HEK293 (cell line): ENCODE measurements at regions not wholly inside any gene's neighbourhood (a gene's known extent, or its start where the extent isn't known, plus 50 kb on each side); places are given as distances from the start of the nearest gene placed in this dataset.

Source experiments
- CTCF ChIA-PET: fragments of 350-600 bp; formaldehyde crosslinking; extraction: SDS; loops from one replicate; lab custom pipeline; 2021; ENCODE audit warnings: antibody characterized with exemption; lab: Yijun Ruan, JAX
- POLR2A ChIA-PET: fragments of 300-600 bp; formaldehyde crosslinking; extraction: SDS; loops from one replicate; lab custom pipeline; 2020; ENCODE audit warnings: antibody characterized with exemption, inconsistent platforms; lab: Yijun Ruan, JAX
- H3K27ac ChIP-seq: fragments of 200-500 bp; sonication (Bioruptor generic); 2 replicates; pipeline ENCODE4 v1.5.1; 2014; ENCODE audit warnings: low read depth, low read length, control low read depth, inconsistent platforms; ENCODE audit errors: extremely low read depth
- H3K36me3 ChIP-seq, 2 experiments: fragments of 200-500 bp in 1 of 2; sonication (Bioruptor generic) in 1 of 2; 1 replicate in 1 of 2; 2 replicates in 1 of 2; pipeline ENCODE4 v1.5.1; 2014 to 2017; ENCODE audit warnings: inconsistent platforms in 2 of 2, low read length in 2 of 2; ENCODE audit not compliant: control insufficient read depth in 2 of 2, insufficient read depth in 1 of 2
- H3K4me1 ChIP-seq: fragments of 200-500 bp; sonication (Bioruptor generic); 2 replicates; pipeline ENCODE4 v1.5.1; 2014; ENCODE audit warnings: mild to moderate bottlenecking, low read length, inconsistent platforms; ENCODE audit not compliant: control insufficient read depth, insufficient read depth
- H3K4me3 ChIP-seq: 2 replicates; pipeline ENCODE4 v1.5.1; 2011; ENCODE audit warnings: low read depth, mild to moderate bottlenecking, control low read depth, low read length, moderate library complexity
- H3K9me3 ChIP-seq: fragments of 200-500 bp; sonication (Bioruptor generic); 2 replicates; pipeline ENCODE4 v1.5.1; 2014; ENCODE audit warnings: low read depth, low read length, inconsistent platforms; ENCODE audit not compliant: control insufficient read depth, insufficient read depth
- AEBP2 ChIP-seq: fragments of 450-650 bp; formaldehyde crosslinking; IDR thresholded peaks from 2 replicates; pipeline ENCODE4 v1.5.1; 2016; ENCODE audit warnings: missing biosample characterization, missing genetic modification characterization, borderline replicate concordance
- ATF2 ChIP-seq: fragments of 450-650 bp; formaldehyde crosslinking; IDR thresholded peaks from 2 replicates; pipeline ENCODE4 v1.5.1; 2016; ENCODE audit warnings: missing biosample characterization, missing genetic modification characterization, low read depth
- GLIS2 ChIP-seq: fragments of 450-650 bp; formaldehyde crosslinking; IDR thresholded peaks from 2 replicates; pipeline ENCODE4 v1.5.1; 2016; ENCODE audit warnings: missing biosample characterization, missing genetic modification characterization
- OVOL3 ChIP-seq: fragments of 450-650 bp; formaldehyde crosslinking; IDR thresholded peaks from 2 replicates; pipeline ENCODE4 v1.5.1; 2016; ENCODE audit warnings: missing biosample characterization, missing genetic modification characterization
- PBX3 ChIP-seq: sonication (generic); formaldehyde crosslinking; IDR thresholded peaks from 2 replicates; pipeline ENCODE4 v1.8.1; 2022; ENCODE audit warnings: mild to moderate bottlenecking, moderate library complexity, missing genetic modification reagents
- REST ChIP-seq: fragments of 450-650 bp; formaldehyde crosslinking; IDR thresholded peaks from 2 replicates; pipeline ENCODE4 v1.5.1; 2016; ENCODE audit warnings: missing biosample characterization, missing genetic modification characterization
- ZNF155 ChIP-seq: fragments of 450-650 bp; formaldehyde crosslinking; IDR thresholded peaks from 2 replicates; pipeline ENCODE4 v1.5.1; 2016; ENCODE audit warnings: missing biosample characterization, missing genetic modification characterization
- ZNF175 ChIP-seq: fragments of 450-650 bp; formaldehyde crosslinking; IDR thresholded peaks from 2 replicates; pipeline ENCODE4 v1.5.1; 2016; ENCODE audit warnings: missing biosample characterization, missing genetic modification characterization
- ZNF48 ChIP-seq: fragments of 450-650 bp; formaldehyde crosslinking; IDR thresholded peaks from 2 replicates; pipeline ENCODE4 v1.5.1; 2016; ENCODE audit warnings: missing biosample characterization, missing genetic modification characterization
- ZNF645 ChIP-seq: fragments of 450-650 bp; formaldehyde crosslinking; IDR thresholded peaks from 2 replicates; pipeline ENCODE4; 2016; ENCODE audit warnings: missing biosample characterization, missing genetic modification characterization
- ZNF837 ChIP-seq: fragments of 450-650 bp; formaldehyde crosslinking; IDR thresholded peaks from 2 replicates; pipeline ENCODE4 v1.5.1; 2016; ENCODE audit warnings: missing biosample characterization, missing genetic modification characterization
- ZSCAN18 ChIP-seq: fragments of 450-650 bp; formaldehyde crosslinking; IDR thresholded peaks from 2 replicates; pipeline ENCODE4 v1.5.1; 2016; ENCODE audit warnings: missing biosample characterization, missing genetic modification characterization
- ZSCAN5A ChIP-seq: fragments of 450-650 bp; formaldehyde crosslinking; IDR thresholded peaks from 2 replicates; pipeline ENCODE4 v1.5.1; 2016; ENCODE audit warnings: missing biosample characterization, missing genetic modification characterization

- ChIA-PET CTCF (interaction anchor here (0.6 kb wide), 1 partner anchor 1748 kb away, joined by 6 read pairs; no protein-coding TSS in a partner anchor), POLR2A (no interaction called here)
- H3K27ac ChIP-seq = no peak overlapping the region
- H3K4me3 ChIP-seq = no peak overlapping the region
- H3K9me3 ChIP-seq = no peaks in the 10 kb centered on the region
- TF ChIP-seq OVOL3 = no peak
- no peak for TF ChIP-seq ZNF155 (tag by site-specific recombination)
- TF ChIP-seq ZNF645 = no peak
- TF ChIP-seq PBX3 = no peak
- TF ChIP-seq GLIS2 = no peak
- no peak for TF ChIP-seq REST (tag by site-specific recombination)
- TF ChIP-seq ATF2 (tag by site-specific recombination) = no peak
- no peak for TF ChIP-seq ZNF48 (tag by site-specific recombination)
- no peak for TF ChIP-seq ZSCAN5A
- no peak for TF ChIP-seq AEBP2 (tag by site-specific recombination)
- no peak for TF ChIP-seq ZSCAN18 (tag by site-specific recombination)
- no peaks in the 10 kb centered on the region for H3K36me3 ChIP-seq
- H3K4me1 ChIP-seq = peaks cover 7% of the 10 kb centered on the region; the same call in 1 of the 2 replicates
Measured at GRCh38 chr2:215826376-215826775, 187.0 kb downstream of the MREG start.

- Histone ChIP-seq H3K27ac (no peak overlapping the region), H3K4me1 (peaks cover 7% of the 10 kb centered on the region; the same call in 1 of the 2 replicates), H3K36me3 (no peaks in the 10 kb centered on the region), H3K4me3 (no peak overlapping the region), H3K9me3 (no peaks in the 10 kb centered on the region)
- TF ChIP-seq ZNF175 (tag by site-specific recombination) = no peak
- no peak for TF ChIP-seq ZNF837 (tag by site-specific recombination)
- CTCF ChIA-PET = interaction anchor here (0.6 kb wide), 1 partner anchor 1747 kb away, joined by 6 read pairs; no protein-coding TSS in a partner anchor
- POLR2A ChIA-PET = no interaction called here
Measured at GRCh38 chr2:215825707-215826106, 187.6 kb downstream of the MREG start.
